SK-N-SH (cell line): ENCODE measurements at regions not wholly inside any gene's neighbourhood (a gene's known extent, or its start where the extent isn't known, plus 50 kb on each side); places are given as distances from the start of the nearest gene placed in this dataset.
"Not testable (repeated sequence)": the region's sequence is repeated elsewhere in the genome, so short reads cannot be mapped to it uniquely, and the experiment has no call there.

Experiments
- CTCF ChIA-PET: fragments of 300-600, 350-600 bp; formaldehyde crosslinking; extraction: SDS; loops from one replicate; lab custom pipeline; 2021; lab: Yijun Ruan, JAX
- POLR2A ChIA-PET: fragments of 350-600 bp; sonication (Branson Sonifier 250); formaldehyde crosslinking; extraction: SDS; loops from one replicate; lab custom pipeline; 2020; ENCODE audit warnings: antibody characterized with exemption, inconsistent platforms; lab: Yijun Ruan, JAX
- DNase-seq: peaks from one replicate; pipeline ENCODE4 v3.0.0; 2012
- H2AFZ ChIP-seq: fragments of 200-600 bp; sonication (generic); 2 replicates; pipeline ENCODE4 v1.8.1; 2016; ENCODE audit warnings: antibody characterized with exemption, mild to moderate bottlenecking, low read depth
- H3F3A ChIP-seq: fragments of 200-600 bp; sonication (generic); replicated peaks from 2 replicates; pipeline ENCODE3; 2016; ENCODE audit warnings: antibody characterized with exemption, mild to moderate bottlenecking; ENCODE audit not compliant: insufficient read depth
- H3K27ac ChIP-seq, 2 experiments: fragments of 200-500 bp in 1 of 2; fragments of 200-600 bp in 1 of 2; sonication (Bioruptor generic) in 1 of 2; sonication (generic), shearing (Covaris generic) in 1 of 2; 2 replicates each; pipeline versions ENCODE4 v1.5.1 to v1.6.1; 2014 to 2016; ENCODE audit warnings: low read depth in 2 of 2, inconsistent platforms in 1 of 2, low read length in 1 of 2, mild to moderate bottlenecking in 1 of 2, mixed read lengths in 1 of 2
- H3K27me3 ChIP-seq: fragments of 200-600 bp; sonication (generic), shearing (Covaris generic); 2 replicates; pipeline ENCODE4 v1.6.1; 2016; ENCODE audit warnings: mixed run types; ENCODE audit not compliant: insufficient read depth
- H3K36me3 ChIP-seq, 2 experiments: fragments of 200-500 bp in 1 of 2; fragments of 200-600 bp in 1 of 2; sonication (Bioruptor generic) in 1 of 2; sonication (generic) in 1 of 2; replicated peaks in 1 of 2; 2 replicates each; pipeline versions ENCODE3 to v1.5.1; 2014 to 2016; ENCODE audit warnings: low read length in 1 of 2, mild to moderate bottlenecking in 1 of 2; ENCODE audit not compliant: insufficient read depth in 2 of 2, control insufficient read depth in 1 of 2
- H3K4me1 ChIP-seq, 2 experiments: fragments of 200-500 bp in 1 of 2; fragments of 200-600 bp in 1 of 2; sonication (Bioruptor generic) in 1 of 2; sonication (generic), shearing (Covaris generic) in 1 of 2; 2 replicates each; pipeline versions ENCODE4 v1.5.1 to v1.6.1; 2014 to 2016; ENCODE audit warnings: low read depth in 1 of 2, low read length in 1 of 2, mixed run types in 1 of 2; ENCODE audit not compliant: insufficient read depth in 2 of 2, control insufficient read depth in 1 of 2
- H3K4me2 ChIP-seq: fragments of 200-600 bp; sonication (generic), shearing (Covaris generic); 2 replicates; pipeline ENCODE4 v1.6.1; 2017; ENCODE audit warnings: mixed run types
- H3K4me3 ChIP-seq, 2 experiments: fragments of 200-500 bp in 1 of 2; fragments of 200-600 bp in 1 of 2; sonication (Bioruptor generic) in 1 of 2; sonication (generic), shearing (Covaris generic) in 1 of 2; 2 replicates each; pipeline versions ENCODE4 v1.5.1 to v1.8.1; 2014 to 2016; ENCODE audit warnings: low read depth in 2 of 2, inconsistent platforms in 1 of 2, low read length in 1 of 2, mild to moderate bottlenecking in 1 of 2, mixed read lengths in 1 of 2, moderate library complexity in 1 of 2
- H3K79me2 ChIP-seq: fragments of 200-600 bp; sonication (generic); 2 replicates; pipeline ENCODE4 v1.8.1; 2017; ENCODE audit warnings: mild to moderate bottlenecking; ENCODE audit not compliant: insufficient read depth
- H3K9ac ChIP-seq: fragments of 200-600 bp; sonication (generic); 2 replicates; pipeline ENCODE4 v1.6.1; 2017; ENCODE audit warnings: mixed run types
- H3K9me2 ChIP-seq: fragments of 200-600 bp; sonication (generic); 2 replicates; pipeline ENCODE4 v1.6.1; 2017; ENCODE audit warnings: mixed run types
- H3K9me3 ChIP-seq: fragments of 200-600 bp; sonication (generic); 2 replicates; pipeline ENCODE4 v1.6.1; 2017; ENCODE audit warnings: mixed run types, mild to moderate bottlenecking, moderate library complexity
- H4K20me1 ChIP-seq: fragments of 200-600 bp; sonication (generic); 2 replicates; pipeline ENCODE4 v1.6.1; 2017; ENCODE audit warnings: mild to moderate bottlenecking, mixed run types; ENCODE audit not compliant: insufficient read depth
- CTCF ChIP-seq: fragments of 200-600 bp; sonication (generic); IDR thresholded peaks from 2 replicates; pipeline ENCODE4 v1.6.1; 2017; ENCODE audit warnings: antibody characterized with exemption, mild to moderate bottlenecking, moderate library complexity
- EZH2phosphoT487 ChIP-seq: fragments of 200-600 bp; sonication (generic); IDR thresholded peaks from 2 replicates; pipeline ENCODE4 v1.6.1; 2017; ENCODE audit warnings: low read depth, mixed run types, mild to moderate bottlenecking, antibody characterized with exemption, moderate library complexity, borderline replicate concordance
- FOXJ3 ChIP-seq: sonication (generic); formaldehyde crosslinking; IDR thresholded peaks from 2 replicates; pipeline ENCODE4 v1.5.1; 2020; ENCODE audit warnings: mild to moderate bottlenecking, missing genetic modification reagents
- FOXM1 ChIP-seq: IDR thresholded peaks from 2 replicates; pipeline ENCODE4 v1.4.0; 2012; ENCODE audit warnings: low read depth, mild to moderate bottlenecking
- GATA2 ChIP-seq: sonication (generic); formaldehyde crosslinking; IDR thresholded peaks from 2 replicates; pipeline ENCODE4 v1.5.0; 2020; ENCODE audit warnings: mild to moderate bottlenecking, missing genetic modification reagents
- RFX5 ChIP-seq: IDR thresholded peaks from 2 replicates; pipeline ENCODE4 v1.6.1; 2012; ENCODE audit warnings: mild to moderate bottlenecking, improper control_type of control experiment, low read length
- SIN3A ChIP-seq: IDR thresholded peaks from 2 replicates; pipeline ENCODE4 v1.6.1; 2012; ENCODE audit warnings: low read depth, mild to moderate bottlenecking, low read length, moderate library complexity, borderline replicate concordance
- SMC3 ChIP-seq: IDR thresholded peaks from 2 replicates; pipeline ENCODE4 v1.6.1; 2012; ENCODE audit warnings: low read depth, low read length, improper control_type of control experiment
- TAF1 ChIP-seq: IDR thresholded peaks from 2 replicates; pipeline ENCODE4 v1.6.1; 2012; ENCODE audit warnings: low read depth, mild to moderate bottlenecking, low read length, moderate library complexity, borderline replicate concordance
- TCF12 ChIP-seq: IDR thresholded peaks from 2 replicates; pipeline ENCODE4 v1.4.0; 2012
- YY1 ChIP-seq: IDR thresholded peaks from 2 replicates; pipeline ENCODE4 v1.4.0; 2012; ENCODE audit warnings: low read depth, mild to moderate bottlenecking
- WGBS: methylation state at CpG from one replicate; pipeline ENCODE4 v1.1.6; 2017; ENCODE audit warnings: low lambda C conversion rate; 5-methylcytosine and 5-hydroxymethylcytosine counted together
- TF ChIP-seq, protein P1 (sequence below): fragments of 150-350 bp; IDR thresholded peaks from 2 replicates; pipeline ENCODE4 v1.6.1; 2017; ENCODE audit warnings: antibody characterized with exemption, low read length, low read depth, borderline replicate concordance

GRCh38 chr3:34159613-34160420, 361.4 kb downstream of the PDCD6IP start:
- 17% methylated on average over 4 of the region's 4 CpGs for WGBS
- DNase-seq, result no peak
- H2AFZ ChIP-seq, result no peak overlapping the region

DNA sequence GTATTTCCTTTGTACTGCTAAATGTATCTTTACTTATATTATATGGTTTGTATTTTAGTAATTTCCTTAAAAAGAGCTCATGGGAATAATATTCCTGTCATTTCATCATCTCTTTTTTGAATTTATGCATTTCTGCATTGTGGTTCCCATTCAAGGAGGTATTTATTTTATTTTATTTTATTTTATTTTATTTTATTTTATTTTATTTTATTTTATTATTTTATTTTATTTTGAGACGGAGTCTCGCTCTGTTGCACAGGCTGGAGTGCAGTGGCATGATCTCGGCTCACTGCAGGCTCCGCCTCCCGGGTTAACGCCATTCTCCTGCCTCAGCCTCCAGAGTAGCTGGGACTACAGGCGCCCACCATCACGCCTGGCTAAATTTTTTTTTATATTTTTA, 371.2 kb downstream of the PDCD6IP start:
- H4K20me1 ChIP-seq, H3K4me2 ChIP-seq, DNase-seq, H3K9me2 ChIP-seq, H3K79me2 ChIP-seq, H3K4me3 ChIP-seq, H3F3A ChIP-seq, H3K9ac ChIP-seq, H3K4me1 ChIP-seq, H2AFZ ChIP-seq, H3K27ac ChIP-seq, POLR2A ChIA-PET, H3K36me3 ChIP-seq, H3K27me3 ChIP-seq, H3K9me3 ChIP-seq, CTCF ChIA-PET: not testable (repeated sequence)
- 65% methylated on average over 8 of the region's 8 CpGs for WGBS

More at GRCh38 chr3:34159613-34160420, 361.4 kb downstream of the PDCD6IP start:
- Histone ChIP-seq H4K20me1 (no peaks in the 10 kb centered on the region), H3F3A (no peaks in the 10 kb centered on the region), H3K27ac (no peak overlapping the region), H3K9me3 (no peaks in the 10 kb centered on the region)
- CTCF ChIA-PET, result no interaction called here
- TF ChIP-seq RFX5 (no peak), SIN3A (no peak), GATA2 (no peak), TCF12 (no peak), SMC3 (no peak), YY1 (no peak), EZH2phosphoT487 (no peak), TAF1 (no peak), FOXJ3 (no peak), FOXM1 (no peak), CTCF (no peak)
- TF ChIP-seq, protein P1, sequence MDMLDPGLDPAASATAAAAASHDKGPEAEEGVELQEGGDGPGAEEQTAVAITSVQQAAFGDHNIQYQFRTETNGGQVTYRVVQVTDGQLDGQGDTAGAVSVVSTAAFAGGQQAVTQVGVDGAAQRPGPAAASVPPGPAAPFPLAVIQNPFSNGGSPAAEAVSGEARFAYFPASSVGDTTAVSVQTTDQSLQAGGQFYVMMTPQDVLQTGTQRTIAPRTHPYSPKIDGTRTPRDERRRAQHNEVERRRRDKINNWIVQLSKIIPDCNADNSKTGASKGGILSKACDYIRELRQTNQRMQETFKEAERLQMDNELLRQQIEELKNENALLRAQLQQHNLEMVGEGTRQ, result no peak
- TF ChIP-seq, all 33 proteins: peak for 0
- Histone ChIP-seq H3K27me3 (no peaks in the 10 kb centered on the region), H3K4me1 (no peaks in the 10 kb centered on the region; a peak in 1 of 4 replicates), H3K4me3 (no peak overlapping the region), H3K9ac (no peak overlapping the region), H3K79me2 (no peaks in the 10 kb centered on the region), H3K36me3 (no peaks in the 10 kb centered on the region), H3K9me2 (no peaks in the 10 kb centered on the region), H3K4me2 (no peak overlapping the region)
- POLR2A ChIA-PET, result no interaction called here
